GM13976 (cell line): ENCODE measurements at regions not wholly inside any gene's neighbourhood (a gene's known extent, or its start where the extent isn't known, plus 50 kb on each side); places are given as distances from the start of the nearest gene placed in this dataset.

Source experiments
- DNase-seq: peaks from one replicate; pipeline ENCODE4 v3.0.0; 2012; ENCODE audit warnings: low spot score
- CTCF ChIP-seq: IDR thresholded peaks from 2 replicates; pipeline ENCODE4 v1.5.1; 2012; ENCODE audit warnings: borderline replicate concordance, mild to moderate bottlenecking; ENCODE audit not compliant: insufficient read depth; ENCODE audit errors: extremely low read depth, missing control alignments, control extremely low read depth
- in situ Hi-C: fragments of 300-500 bp; cut with MboI; formaldehyde crosslinking; loops from one replicate; pipeline ENCODE4 v1.12.0; 2022; ENCODE audit warnings: low sequenced_read_pairs, mixed read lengths, inconsistent platforms; ENCODE audit not compliant: unreplicated experiment

DNA sequence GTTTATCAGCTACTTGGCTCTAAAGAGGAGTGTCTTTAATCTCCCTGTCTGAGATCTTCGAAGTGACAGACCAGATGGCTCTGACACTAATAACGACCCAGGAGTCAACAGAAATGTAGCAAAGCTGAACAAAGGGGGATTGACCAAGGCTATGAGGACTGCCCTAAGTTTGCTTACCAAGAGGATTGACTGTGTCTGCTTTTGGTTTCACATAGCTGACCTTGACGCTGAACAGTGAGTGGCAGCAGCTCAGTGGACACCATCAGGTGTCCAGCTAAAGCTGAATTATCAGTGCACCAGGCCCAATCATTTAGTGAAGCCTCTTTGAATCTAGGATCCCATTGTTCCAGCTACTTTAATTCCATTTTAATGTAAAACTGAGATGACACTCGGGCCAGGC is 262.6 kb downstream of the COX7C start:
- TF ChIP-seq CTCF = no peak
- no peak for DNase-seq
- in situ Hi-C loops = no loop called here

- in situ Hi-C loops = no loop called here
- TF ChIP-seq CTCF = peak; percentile 56
- peak; percentile 21 for DNase-seq
Measured at GRCh38 chr5:86880785-86881492, 263.2 kb downstream of the COX7C start.

- DNase-seq = no peak
- TF ChIP-seq CTCF = no peak
- in situ Hi-C loops = no loop called here
Measured at GRCh38 chr5:86881493-86882090, 263.9 kb downstream of the COX7C start.

- no peak for TF ChIP-seq CTCF
- in situ Hi-C loops = no loop called here
- no peak for DNase-seq
Measured at GRCh38 chr5:86884608-86885007, 266.9 kb downstream of the COX7C start.

DNA sequence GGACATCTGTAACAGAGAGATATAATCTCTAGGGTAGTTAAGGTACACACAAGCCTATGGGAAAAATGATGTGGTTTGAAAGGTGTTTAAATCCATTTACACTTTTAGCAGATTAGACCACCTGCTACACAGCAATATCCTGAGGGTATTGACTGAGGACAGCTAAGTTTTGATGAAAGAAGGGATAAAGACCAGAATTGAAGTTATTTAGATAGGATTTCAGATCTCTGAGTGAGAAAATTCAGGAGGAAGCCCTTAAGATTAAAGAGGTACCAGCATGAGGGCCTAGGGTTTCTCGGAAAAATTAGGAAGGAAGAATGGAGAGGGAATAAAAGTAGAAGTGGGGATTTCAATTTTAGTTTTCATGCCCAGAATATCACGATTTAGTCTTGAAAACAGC is 267.3 kb downstream of the COX7C start:
- TF ChIP-seq CTCF = no peak
- in situ Hi-C loops = no loop called here

DNA sequence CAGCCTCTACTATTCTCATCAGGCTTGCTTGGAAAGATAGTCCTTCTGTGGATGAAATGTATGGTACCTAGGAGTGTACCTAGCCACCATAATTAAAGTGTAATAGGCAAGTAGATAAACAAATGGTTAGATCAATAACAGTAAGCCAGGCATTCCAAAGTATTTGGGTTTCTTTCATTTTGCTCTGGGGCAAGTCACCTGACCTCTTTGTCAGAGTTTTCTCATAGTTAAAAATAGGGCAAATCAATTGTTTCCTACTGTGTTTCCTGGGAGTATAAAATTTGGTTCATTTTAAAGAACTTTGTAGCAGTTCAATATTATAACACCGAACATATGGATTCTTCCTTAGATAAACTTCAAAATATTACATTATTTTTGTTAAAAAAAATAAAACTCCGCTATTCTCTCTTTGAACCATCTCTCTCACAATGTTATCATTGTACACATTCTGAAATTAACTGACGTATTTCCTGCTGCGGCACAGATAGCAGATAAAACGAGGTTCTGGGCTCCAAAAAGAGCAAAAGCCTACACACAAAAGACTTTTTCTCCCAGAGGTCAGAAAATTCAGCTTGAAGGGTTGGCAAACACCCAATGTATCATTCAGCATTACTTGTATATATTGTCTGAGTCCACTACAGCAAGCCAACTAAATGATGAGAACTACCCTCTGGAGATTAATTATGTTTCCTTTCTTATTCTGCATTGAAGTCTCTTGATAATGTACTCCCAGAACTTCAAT is 267.9 kb downstream of the COX7C start:
- in situ Hi-C loops = no loop called here
- DNase-seq = no peak
- TF ChIP-seq CTCF = no peak

More for the DNA sequence above, 267.3 kb downstream of the COX7C start:
- DNase-seq = no peak
